HepG2 (cell line): ENCODE measurements at regions not wholly inside any gene's neighbourhood (a gene's known extent, or its start where the extent isn't known, plus 50 kb on each side); places are given as distances from the start of the nearest gene placed in this dataset.

Experiments
- ATAC-seq: fragments of 200-7000 bp; cut with Tn5 transposase; 3 replicates; pipeline ENCODE4 v1.9.1; 2020; ENCODE audit warnings: mild to moderate bottlenecking, moderate library complexity
- BruUV-seq: library from RNA; stranded (reverse); fragments of 400-500 nt; replicated peaks from 2 replicates; lab custom pipeline; 2021; lab: Mats Ljungman, UMichigan
- CTCF ChIA-PET: fragments of 300-600 bp; formaldehyde crosslinking; extraction: SDS; loops from one replicate; lab custom pipeline; 2021; ENCODE audit warnings: low total read pairs, inconsistent platforms, low intra/inter-chr PET ratio; lab: Yijun Ruan, JAX
- POLR2A ChIA-PET: fragments of 350-600 bp; sonication (Branson Sonifier 250); formaldehyde crosslinking; loops from one replicate; lab custom pipeline; 2020; ENCODE audit warnings: antibody characterized with exemption, inconsistent platforms; lab: Yijun Ruan, JAX
- DNase-seq: peaks from one replicate; pipeline ENCODE4 v3.0.0-alpha.2; 2015; ENCODE audit warnings: low spot score
- FAIRE-seq: peaks from 3 replicates; lab custom pipeline; 2011; peaks lifted over from hg19 to GRCh38; lab: Jason Lieb, UNC
- H2AFZ ChIP-seq: one replicate; pipeline ENCODE4 v1.6.1; 2011; ENCODE audit warnings: low read length, inconsistent platforms
- H3K27ac ChIP-seq: fragments of 300-600 bp; 3 replicates; pipeline ENCODE4 v1.8.0; 2011; ENCODE audit warnings: mixed run types, mild to moderate bottlenecking, mixed read lengths, low read length, inconsistent platforms; ENCODE audit not compliant: insufficient read depth; ENCODE audit errors: extremely low read length
- H3K27me3 ChIP-seq, 2 experiments: fragments of 200-600 bp in 1 of 2; 2 replicates in 1 of 2; 3 replicates in 1 of 2; pipeline versions ENCODE4 v1.6.0 to v1.8.0; 2011; ENCODE audit warnings: low read length in 2 of 2, mild to moderate bottlenecking in 2 of 2, moderate library complexity in 2 of 2, inconsistent platforms in 1 of 2; ENCODE audit not compliant: insufficient read depth in 2 of 2, control insufficient read depth in 1 of 2
- H3K36me3 ChIP-seq, 2 experiments: fragments of 200-600 bp in 1 of 2; replicated peaks in 1 of 2; 2 replicates in 1 of 2; 3 replicates in 1 of 2; pipeline versions ENCODE4 v1.5.1 to v1.8.0; 2011; ENCODE audit warnings: low read length in 2 of 2, inconsistent platforms in 1 of 2; ENCODE audit not compliant: insufficient read depth in 2 of 2, control insufficient read depth in 1 of 2
- H3K4me1 ChIP-seq: 2 replicates; pipeline ENCODE4 v1.5.1; 2012; ENCODE audit warnings: low read length, inconsistent platforms; ENCODE audit not compliant: insufficient read depth
- H3K4me2 ChIP-seq: 2 replicates; pipeline ENCODE4 v1.6.0; 2011; ENCODE audit warnings: low read depth, low read length, inconsistent platforms
- H3K4me3 ChIP-seq, 3 experiments: fragments of 200-600 bp in 1 of 3; sonication (generic), shearing (Covaris generic) in 1 of 3; replicated peaks in 1 of 3; 2 replicates each; pipeline ENCODE4 v1.5.1; 2011 to 2016; ENCODE audit warnings: low read length in 3 of 3, inconsistent platforms in 2 of 3, low read depth in 2 of 3, mild to moderate bottlenecking in 2 of 3, control low read depth in 1 of 3, mixed read lengths in 1 of 3; ENCODE audit not compliant: insufficient read depth in 1 of 3
- H3K79me2 ChIP-seq: one replicate; pipeline ENCODE4 v1.6.1; 2011; ENCODE audit warnings: low read length, inconsistent platforms; ENCODE audit not compliant: insufficient read depth
- H3K9ac ChIP-seq: 2 replicates; pipeline ENCODE4 v1.6.0; 2011; ENCODE audit warnings: mild to moderate bottlenecking, low read depth, low read length, inconsistent platforms; ENCODE audit not compliant: insufficient read depth
- H3K9me3 ChIP-seq: 2 replicates; pipeline ENCODE4 v1.5.1; 2012; ENCODE audit warnings: mild to moderate bottlenecking, low read length
- H4K20me1 ChIP-seq: 2 replicates; pipeline ENCODE4 v1.6.0; 2011; ENCODE audit warnings: inconsistent platforms, mild to moderate bottlenecking, low read length, moderate library complexity; ENCODE audit not compliant: insufficient read depth
- CEBPB ChIP-seq: IDR thresholded peaks from 2 replicates; pipeline ENCODE4 v1.6.1; 2011; ENCODE audit warnings: low read depth, low read length, improper control_type of control experiment, borderline replicate concordance
- SNAPC4 ChIP-seq: sonication (generic); formaldehyde crosslinking; IDR thresholded peaks from 2 replicates; pipeline ENCODE4 v1.4.0; 2020; ENCODE audit warnings: mild to moderate bottlenecking, missing genetic modification reagents
- U2AF1 ChIP-seq: fragments of 200-400 bp; formaldehyde crosslinking; optimal IDR thresholded peaks from 2 replicates; pipeline ENCODE3; 2017; ENCODE audit warnings: mild to moderate bottlenecking, low read depth, low read length
- ZNF879 ChIP-seq: sonication (generic); formaldehyde crosslinking; IDR thresholded peaks from 2 replicates; pipeline ENCODE4 v1.8.1; 2023; ENCODE audit warnings: missing genetic modification reagents
- WGBS: methylation state at CpG from one replicate; pipeline ENCODE4 v1.1.6; 2017; ENCODE audit warnings: low lambda C conversion rate; 5-methylcytosine and 5-hydroxymethylcytosine counted together
- in situ Hi-C: cut with HindIII; loops from 2 replicates; pipeline ENCODE4 v1.10.0; 2017; ENCODE audit warnings: low pct_unique_long_range_greater_than_20kb; ENCODE audit not compliant: extremely low pct_ligation_motif_present
- intact Hi-C: fragments of 100-400 bp; cut with micrococcal nuclease; formaldehyde crosslinking; loops from one replicate; pipeline ENCODE4 v1.10.0; 2022; ENCODE audit not compliant: unreplicated experiment

GRCh38 chr5:42242881-42243485, 180.3 kb upstream of the GHR start:
- no TSS peak for BruUV-seq
- Histone ChIP-seq H3K9me3 (no peaks in the 10 kb centered on the region), H3K27ac (no peak overlapping the region), H3K4me1 (no peaks in the 10 kb centered on the region), H3K4me3 (no peak overlapping the region)
- WGBS, result 7% methylated on average over 5 of the region's 5 CpGs
- no peak for FAIRE-seq
- no peak for TF ChIP-seq ZNF879 (CRISPR knock-in tag)
- no peak for TF ChIP-seq SNAPC4
- TF ChIP-seq, all 625 proteins: peak for 0
- H3K4me2 ChIP-seq, result no peak overlapping the region
- H3K36me3 ChIP-seq, result no peaks in the 10 kb centered on the region
- H3K79me2 ChIP-seq, result no peaks in the 10 kb centered on the region
- H2AFZ ChIP-seq, result no peak overlapping the region
- no peaks in the 10 kb centered on the region for H3K27me3 ChIP-seq
- CTCF ChIA-PET, result no interaction called here
- in situ Hi-C loops, result no loop called here
- no peaks in the 10 kb centered on the region for H4K20me1 ChIP-seq
- no peak overlapping the region for H3K9ac ChIP-seq
- no peak for DNase-seq
- POLR2A ChIA-PET, result no interaction called here
- no peak for ATAC-seq
- intact Hi-C loops, result no loop called here

GRCh38 chr5:42252306-42252705, 170.9 kb upstream of the GHR start:
- in situ Hi-C loops, result no loop called here
- no peak overlapping the region for H3K9ac ChIP-seq
- no peak overlapping the region for H3K27ac ChIP-seq
- intact Hi-C loops, result no loop called here
- TF ChIP-seq U2AF1 (no peak), CEBPB (peak; percentile 33; the same call in 1 of the 2 replicates)
- no peaks in the 10 kb centered on the region for H3K79me2 ChIP-seq
- ChIA-PET CTCF (no interaction called here), POLR2A (no interaction called here)
- H2AFZ ChIP-seq, result no peak overlapping the region
- FAIRE-seq (no peak), DNase-seq (no peak), ATAC-seq (no peak)
- no peaks in the 10 kb centered on the region for H3K9me3 ChIP-seq
- H3K4me3 ChIP-seq, result no peak overlapping the region
- no peaks in the 10 kb centered on the region for H4K20me1 ChIP-seq
- H3K36me3 ChIP-seq, result no peaks in the 10 kb centered on the region
- H3K4me2 ChIP-seq, result no peak overlapping the region
- no TSS peak for BruUV-seq
- H3K27me3 ChIP-seq, result no peaks in the 10 kb centered on the region
- 1% methylated on average over 5 of the region's 5 CpGs for WGBS
- H3K4me1 ChIP-seq, result no peaks in the 10 kb centered on the region
